Upper lobe of right lung (tissue), 1 donor: ENCODE measurements at regions not wholly inside any gene's neighbourhood (a gene's known extent, or its start where the extent isn't known, plus 50 kb on each side); places are given as distances from the start of the nearest gene placed in this dataset.

Experiments
- ATAC-seq: fragments of 200-7000 bp; cut with Tn5 transposase; one replicate; pipeline ENCODE4 v1.9.1; 2020; ENCODE audit warnings: mild to moderate bottlenecking, moderate library complexity
- DNase-seq: peaks from one replicate; pipeline ENCODE4 v3.0.0-alpha.2; 2020
- H3K27ac ChIP-seq: fragments of 200-600 bp; one replicate; pipeline ENCODE4 v1.8.0; 2022
- H3K27me3 ChIP-seq: fragments of 200-600 bp; one replicate; pipeline ENCODE4 v1.8.0; 2022; ENCODE audit warnings: mild to moderate bottlenecking
- H3K36me3 ChIP-seq: fragments of 200-600 bp; one replicate; pipeline ENCODE4 v1.8.0; 2022
- H3K4me1 ChIP-seq: fragments of 200-600 bp; one replicate; pipeline ENCODE4 v1.8.0; 2022
- H3K4me3 ChIP-seq: fragments of 200-600 bp; one replicate; pipeline ENCODE4 v1.8.0; 2022; ENCODE audit warnings: mild to moderate bottlenecking
- H3K9me3 ChIP-seq: fragments of 200-600 bp; one replicate; pipeline ENCODE4 v1.8.0; 2022
- CTCF ChIP-seq: fragments of 200-600 bp; IDR thresholded peaks from one replicate; pipeline ENCODE4 v1.8.0; 2022; ENCODE audit warnings: antibody characterized with exemption
- intact Hi-C: fragments of 100-400 bp; cut with DNase I; formaldehyde crosslinking; loops from one replicate; pipeline ENCODE4 v1.11.0; 2022
- donor health status: DM: no; HTN: yes; CAD: no; lungs with severe emphysema.

- ATAC-seq (no peak), DNase-seq (no peak)
- TF ChIP-seq CTCF, result no peak
Observed at GRCh38 chr9:93372391-93372790, 79.1 kb upstream of the FAM120A start.

DNA sequence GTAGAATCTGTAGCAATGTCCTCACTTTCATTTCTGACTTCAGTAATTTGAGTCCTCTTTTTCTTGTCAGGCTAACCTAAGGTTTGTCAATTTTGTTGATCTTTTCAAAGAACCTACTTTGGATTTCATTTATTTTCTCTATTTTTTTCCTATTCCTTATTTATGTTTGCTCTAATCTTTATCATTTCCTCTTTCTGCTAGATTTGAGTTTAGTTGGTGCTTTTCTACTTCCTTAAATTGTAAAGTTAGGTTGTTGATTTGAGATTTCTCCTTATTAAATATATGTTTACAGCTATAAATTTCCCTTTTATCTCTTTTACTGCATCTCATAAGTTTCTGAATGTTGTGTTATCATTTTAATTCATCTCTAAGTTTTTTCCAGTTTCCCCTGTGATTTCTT is 75.1 kb upstream of the FAM120A start:
- Histone ChIP-seq H3K36me3 (no peaks in the 10 kb centered on the region), H3K27me3 (no peaks in the 10 kb centered on the region), H3K4me1 (no peaks in the 10 kb centered on the region), H3K4me3 (no peak overlapping the region), H3K27ac (no peak overlapping the region), H3K9me3 (no peaks in the 10 kb centered on the region)
- no peak for DNase-seq
- TF ChIP-seq CTCF, result no peak
- intact Hi-C loops, result no loop called here
- no peak for ATAC-seq

More at GRCh38 chr9:93372391-93372790, 79.1 kb upstream of the FAM120A start:
- no peaks in the 10 kb centered on the region for H3K36me3 ChIP-seq
- intact Hi-C loops, result no loop called here
- no peaks in the 10 kb centered on the region for H3K9me3 ChIP-seq
- H3K27me3 ChIP-seq, result no peaks in the 10 kb centered on the region
- H3K4me1 ChIP-seq, result no peaks in the 10 kb centered on the region
- no peak overlapping the region for H3K27ac ChIP-seq
- no peak overlapping the region for H3K4me3 ChIP-seq

- Histone ChIP-seq H3K4me3 (no peak overlapping the region), H3K27me3 (no peaks in the 10 kb centered on the region), H3K27ac (no peak overlapping the region), H3K4me1 (no peaks in the 10 kb centered on the region), H3K9me3 (no peaks in the 10 kb centered on the region), H3K36me3 (no peaks in the 10 kb centered on the region)
- intact Hi-C loops, result no loop called here
- no peak for TF ChIP-seq CTCF
- ATAC-seq (no peak), DNase-seq (no peak)
Observed at GRCh38 chr9:93378276-93378675, 73.2 kb upstream of the FAM120A start.

- Histone ChIP-seq H3K4me1 (no peaks in the 10 kb centered on the region), H3K36me3 (no peaks in the 10 kb centered on the region), H3K9me3 (no peaks in the 10 kb centered on the region), H3K4me3 (no peak overlapping the region), H3K27ac (no peak overlapping the region), H3K27me3 (no peaks in the 10 kb centered on the region)
- no peak for ATAC-seq
- peak; percentile 12 for TF ChIP-seq CTCF
- DNase-seq, result no peak
- intact Hi-C loops, result no loop called here
Observed at GRCh38 chr9:93379051-93379450, 72.4 kb upstream of the FAM120A start.

GRCh38 chr9:93380410-93381060 is 71.0 kb upstream of the FAM120A start:
- no peak overlapping the region for H3K27ac ChIP-seq
- intact Hi-C loops, result no loop called here
- H3K9me3 ChIP-seq, result no peaks in the 10 kb centered on the region
- no peaks in the 10 kb centered on the region for H3K36me3 ChIP-seq
- no peak for TF ChIP-seq CTCF
- no peaks in the 10 kb centered on the region for H3K27me3 ChIP-seq
- no peak for ATAC-seq
- H3K4me3 ChIP-seq, result no peak overlapping the region
- DNase-seq, result no peak
- no peaks in the 10 kb centered on the region for H3K4me1 ChIP-seq

DNA sequence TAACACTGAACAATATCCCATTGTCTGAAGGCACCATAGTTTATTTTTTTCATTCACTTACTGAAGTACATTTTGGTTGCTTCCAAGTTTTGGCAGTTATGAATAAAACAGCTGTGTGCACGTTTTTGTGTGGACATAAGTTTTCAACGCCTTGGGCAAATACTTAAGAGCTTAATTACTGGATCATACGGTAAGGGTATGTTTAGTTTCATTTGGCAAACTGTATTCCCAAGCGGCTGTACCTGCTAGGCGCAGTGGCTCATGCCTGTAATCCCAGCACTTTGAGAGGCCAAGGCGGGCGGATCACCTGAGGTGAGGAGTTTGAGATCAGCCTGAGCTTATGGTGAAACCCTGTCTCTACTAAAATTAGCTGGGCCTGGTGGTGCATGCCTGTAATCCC is 63.7 kb upstream of the FAM120A start:
- Histone ChIP-seq H3K27me3 (no peaks in the 10 kb centered on the region), H3K27ac (no peak overlapping the region), H3K4me1 (no peaks in the 10 kb centered on the region), H3K9me3 (no peaks in the 10 kb centered on the region), H3K36me3 (no peaks in the 10 kb centered on the region), H3K4me3 (no peak overlapping the region)
- no peak for DNase-seq
- TF ChIP-seq CTCF, result no peak
- intact Hi-C loops, result no loop called here
- peak; percentile 80 for ATAC-seq
